K562 (cell line): ENCODE measurements at regions not wholly inside any gene's neighbourhood (a gene's known extent, or its start where the extent isn't known, plus 50 kb on each side); places are given as distances from the start of the nearest gene placed in this dataset.
"Not testable (repeated sequence)": the region's sequence is repeated elsewhere in the genome, so short reads cannot be mapped to it uniquely, and the experiment has no call there.

Source experiments
- ATAC-seq: fragments of 200-7000 bp; cut with Tn5 transposase; 3 replicates; pipeline ENCODE4 v1.9.1; 2020; ENCODE audit warnings: moderate library complexity
- BruUV-seq: library from RNA; stranded (reverse); fragments of 400-500 nt; replicated peaks from 2 replicates; lab custom pipeline; 2021; lab: Mats Ljungman, UMichigan
- CTCF ChIA-PET: fragments of 300-600 bp; formaldehyde crosslinking; extraction: SDS; loops from one replicate; lab custom pipeline; 2021; ENCODE audit warnings: low intra/inter-chr PET ratio; lab: Yijun Ruan, JAX
- POLR2A ChIA-PET: fragments of 300-600, 350-650 bp; sonication (Branson Sonifier 250); formaldehyde crosslinking; extraction: SDS; loops from one replicate; lab custom pipeline; 2021; ENCODE audit warnings: antibody characterized with exemption, inconsistent platforms; lab: Yijun Ruan, JAX
- DNase-seq, 4 experiments: peaks; one replicate each; pipeline versions ENCODE4 v3.0.0 to v3.0.0-alpha.2; 2011 to 2018; ENCODE audit warnings: low spot score in 3 of 4, mixed read lengths in 3 of 4; ENCODE audit errors: extremely low read depth in 1 of 4
- FAIRE-seq: peaks from 2 replicates; lab custom pipeline; 2011; peaks lifted over from hg19 to GRCh38; lab: Jason Lieb, UNC
- H2AFZ ChIP-seq: 2 replicates; pipeline ENCODE4 v1.6.0; 2011; ENCODE audit warnings: low read depth, low read length, control low read depth, inconsistent platforms
- H3K27ac ChIP-seq: fragments of 200-600 bp; 3 replicates; pipeline ENCODE4 v1.8.0; 2011; ENCODE audit warnings: low read depth, mild to moderate bottlenecking, control low read depth, inconsistent platforms, low read length, moderate library complexity, mixed read lengths; ENCODE audit errors: extremely low read depth
- H3K27me3 ChIP-seq, 2 experiments: fragments of 300-600 bp in 1 of 2; 2 replicates in 1 of 2; 3 replicates in 1 of 2; pipeline versions ENCODE4 v1.6.0 to v1.8.0; 2011; ENCODE audit warnings: inconsistent platforms in 2 of 2, low read length in 2 of 2, mild to moderate bottlenecking in 1 of 2, mixed read lengths in 1 of 2, moderate library complexity in 1 of 2; ENCODE audit not compliant: control insufficient read depth in 2 of 2, insufficient read depth in 2 of 2
- H3K36me3 ChIP-seq: fragments of 300-600 bp; 3 replicates; pipeline ENCODE4 v1.8.0; 2011; ENCODE audit warnings: mild to moderate bottlenecking, low read length, inconsistent platforms; ENCODE audit not compliant: control insufficient read depth, insufficient read depth
- H3K4me1 ChIP-seq, 2 experiments: fragments of 200-600 bp in 1 of 2; replicated peaks in 1 of 2; 2 replicates in 1 of 2; 3 replicates in 1 of 2; pipeline versions ENCODE4 v1.5.1 to v1.8.0; 2011; ENCODE audit warnings: inconsistent platforms in 2 of 2, low read length in 2 of 2, mild to moderate bottlenecking in 1 of 2, mixed read lengths in 1 of 2, moderate library complexity in 1 of 2; ENCODE audit not compliant: control insufficient read depth in 2 of 2, insufficient read depth in 2 of 2
- H3K4me2 ChIP-seq: 2 replicates; pipeline ENCODE4 v1.6.1; 2011; ENCODE audit warnings: low read length, control low read depth, inconsistent platforms, mixed read lengths; ENCODE audit not compliant: insufficient read depth
- H3K4me3 ChIP-seq: fragments of 200-600 bp; sonication (generic), shearing (Covaris generic); 2 replicates; pipeline ENCODE4 v1.5.1; 2016; ENCODE audit warnings: control low read depth, inconsistent platforms
- H3K79me2 ChIP-seq: fragments of 200-600 bp; 3 replicates; pipeline ENCODE4 v1.8.0; 2011; ENCODE audit warnings: low read length, inconsistent platforms; ENCODE audit not compliant: control insufficient read depth, insufficient read depth
- H3K9ac ChIP-seq, 2 experiments: 2 replicates each; pipeline versions ENCODE4 v1.6.0 to v1.6.1; 2011; ENCODE audit warnings: low read depth in 2 of 2, low read length in 2 of 2, control low read depth in 1 of 2, inconsistent platforms in 1 of 2, mild to moderate bottlenecking in 1 of 2, mixed read lengths in 1 of 2; ENCODE audit not compliant: insufficient read depth in 1 of 2
- H3K9me1 ChIP-seq: one replicate; pipeline ENCODE4 v1.6.0; 2011; ENCODE audit warnings: inconsistent platforms, mild to moderate bottlenecking, low read length, moderate library complexity; ENCODE audit not compliant: control insufficient read depth, insufficient read depth
- H3K9me3 ChIP-seq: replicated peaks from 2 replicates; pipeline ENCODE4 v1.5.1; 2011; ENCODE audit warnings: low read depth, low read length, inconsistent platforms; ENCODE audit not compliant: control insufficient read depth, insufficient read depth
- H4K20me1 ChIP-seq: replicated peaks from 2 replicates; pipeline ENCODE4 v1.6.1; 2011; ENCODE audit warnings: low read length, inconsistent platforms, mixed read lengths; ENCODE audit not compliant: control insufficient read depth, insufficient read depth
- WGBS: fragments of 100-300 bp; shearing (Covaris generic); methylation state at CpG from one replicate; pipeline ENCODE4 v1.1.6; 2016; ENCODE audit warnings: low coverage, mixed read lengths; ENCODE audit not compliant: insufficient coverage; ENCODE audit errors: missing lambda C conversion rate; 5-methylcytosine and 5-hydroxymethylcytosine counted together
- in situ Hi-C: fragments of 300-500 bp; cut with MboI; formaldehyde crosslinking; loops from 4 replicates; pipeline ENCODE4 v1.15.0; 2018; ENCODE audit warnings: inconsistent platforms, mixed read lengths
- intact Hi-C: fragments of 100-400 bp; cut with micrococcal nuclease; formaldehyde crosslinking; loops from 2 replicates; pipeline ENCODE4 v1.14.2; 2022

DNA sequence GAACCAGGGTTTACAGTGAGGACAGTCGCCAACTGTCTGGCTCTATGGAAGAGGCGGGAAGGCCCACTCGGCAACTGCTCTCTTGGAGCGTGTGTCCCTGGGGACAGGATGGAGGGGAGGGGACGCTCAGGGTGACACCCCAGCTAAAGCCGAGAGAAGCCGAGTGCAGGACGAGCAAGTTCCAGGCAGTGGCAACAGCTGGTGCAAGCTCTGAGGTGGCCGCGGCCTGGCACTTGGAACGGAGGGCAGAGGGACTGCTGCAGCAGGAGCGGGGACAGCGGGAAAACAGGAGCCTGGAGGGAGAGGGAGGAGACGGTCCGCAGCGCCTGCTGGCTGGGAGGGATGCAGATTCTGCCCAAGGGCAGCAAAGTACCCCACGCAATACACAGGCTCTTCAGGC lies 113.8 kb upstream of the CCZ1B start:
- FAIRE-seq, intact Hi-C loops: not testable (repeated sequence)

DNA sequence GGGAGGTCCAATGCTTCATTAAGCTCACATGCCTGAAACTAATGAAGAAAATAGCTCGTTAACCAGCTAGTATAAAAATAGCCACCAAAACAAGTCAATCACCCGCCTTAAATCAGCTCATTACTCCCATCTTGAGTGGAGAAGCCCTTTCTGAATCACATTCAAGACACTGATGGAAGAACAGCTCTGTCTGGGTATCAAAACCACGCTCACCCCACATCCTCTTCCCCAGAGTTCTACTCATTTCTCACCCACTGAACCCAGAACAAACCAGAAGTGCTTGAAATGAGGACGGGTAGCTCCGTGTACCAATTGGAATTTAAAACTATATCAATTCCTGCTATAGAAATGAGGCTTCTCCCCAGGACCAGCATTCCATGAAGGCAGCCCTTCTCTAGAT lies 120.8 kb upstream of the CCZ1B start:
- ATAC-seq, H3K9ac ChIP-seq, CTCF ChIA-PET, POLR2A ChIA-PET, intact Hi-C loops, H3K4me2 ChIP-seq, H4K20me1 ChIP-seq, H3K9me3 ChIP-seq, H3K9me1 ChIP-seq, DNase-seq, H2AFZ ChIP-seq, H3K4me1 ChIP-seq, FAIRE-seq, H3K27ac ChIP-seq, H3K27me3 ChIP-seq, H3K4me3 ChIP-seq, in situ Hi-C loops, H3K79me2 ChIP-seq, BruUV-seq, H3K36me3 ChIP-seq: not testable (repeated sequence)
- WGBS: 1% methylated on average over 5 of the region's 5 CpGs

More for the DNA sequence above, 113.8 kb upstream of the CCZ1B start:
- 42% methylated on average over 4 of the region's 17 CpGs for WGBS
- H3K4me1 ChIP-seq, H3K36me3 ChIP-seq, DNase-seq, H3K9me3 ChIP-seq, BruUV-seq, H3K4me3 ChIP-seq, H3K79me2 ChIP-seq, ATAC-seq, CTCF ChIA-PET, POLR2A ChIA-PET, H2AFZ ChIP-seq, H3K27me3 ChIP-seq, H3K9me1 ChIP-seq, H3K4me2 ChIP-seq, H4K20me1 ChIP-seq, H3K9ac ChIP-seq, H3K27ac ChIP-seq, in situ Hi-C loops: not testable (repeated sequence)
